K562 (cell line): ENCODE measurements at regions not wholly inside any gene's neighbourhood (a gene's known extent, or its start where the extent isn't known, plus 50 kb on each side); places are given as distances from the start of the nearest gene placed in this dataset.

Experiments used
- ATAC-seq: fragments of 200-7000 bp; cut with Tn5 transposase; 3 replicates; pipeline ENCODE4 v1.9.1; 2020; ENCODE audit warnings: moderate library complexity
- BruUV-seq: library from RNA; stranded (reverse); fragments of 400-500 nt; replicated peaks from 2 replicates; lab custom pipeline; 2021; lab: Mats Ljungman, UMichigan
- CTCF ChIA-PET: fragments of 300-600 bp; formaldehyde crosslinking; extraction: SDS; loops from one replicate; lab custom pipeline; 2021; ENCODE audit warnings: low intra/inter-chr PET ratio; lab: Yijun Ruan, JAX
- POLR2A ChIA-PET: fragments of 300-600, 350-650 bp; sonication (Branson Sonifier 250); formaldehyde crosslinking; extraction: SDS; loops from one replicate; lab custom pipeline; 2021; ENCODE audit warnings: antibody characterized with exemption, inconsistent platforms; lab: Yijun Ruan, JAX
- DNase-seq, 4 experiments: peaks; one replicate each; pipeline versions ENCODE4 v3.0.0 to v3.0.0-alpha.2; 2011 to 2018; ENCODE audit warnings: low spot score in 3 of 4, mixed read lengths in 3 of 4; ENCODE audit errors: extremely low read depth in 1 of 4
- FAIRE-seq: peaks from 2 replicates; lab custom pipeline; 2011; peaks lifted over from hg19 to GRCh38; lab: Jason Lieb, UNC
- H2AFZ ChIP-seq: 2 replicates; pipeline ENCODE4 v1.6.0; 2011; ENCODE audit warnings: low read depth, low read length, control low read depth, inconsistent platforms
- H3K27ac ChIP-seq: fragments of 200-600 bp; 3 replicates; pipeline ENCODE4 v1.8.0; 2011; ENCODE audit warnings: low read depth, mild to moderate bottlenecking, control low read depth, inconsistent platforms, low read length, moderate library complexity, mixed read lengths; ENCODE audit errors: extremely low read depth
- H3K27me3 ChIP-seq, 2 experiments: fragments of 300-600 bp in 1 of 2; 2 replicates in 1 of 2; 3 replicates in 1 of 2; pipeline versions ENCODE4 v1.6.0 to v1.8.0; 2011; ENCODE audit warnings: inconsistent platforms in 2 of 2, low read length in 2 of 2, mild to moderate bottlenecking in 1 of 2, mixed read lengths in 1 of 2, moderate library complexity in 1 of 2; ENCODE audit not compliant: control insufficient read depth in 2 of 2, insufficient read depth in 2 of 2
- H3K36me3 ChIP-seq: fragments of 300-600 bp; 3 replicates; pipeline ENCODE4 v1.8.0; 2011; ENCODE audit warnings: mild to moderate bottlenecking, low read length, inconsistent platforms; ENCODE audit not compliant: control insufficient read depth, insufficient read depth
- H3K4me1 ChIP-seq, 2 experiments: fragments of 200-600 bp in 1 of 2; replicated peaks in 1 of 2; 2 replicates in 1 of 2; 3 replicates in 1 of 2; pipeline versions ENCODE4 v1.5.1 to v1.8.0; 2011; ENCODE audit warnings: inconsistent platforms in 2 of 2, low read length in 2 of 2, mild to moderate bottlenecking in 1 of 2, mixed read lengths in 1 of 2, moderate library complexity in 1 of 2; ENCODE audit not compliant: control insufficient read depth in 2 of 2, insufficient read depth in 2 of 2
- H3K4me2 ChIP-seq: 2 replicates; pipeline ENCODE4 v1.6.1; 2011; ENCODE audit warnings: low read length, control low read depth, inconsistent platforms, mixed read lengths; ENCODE audit not compliant: insufficient read depth
- H3K4me3 ChIP-seq: fragments of 200-600 bp; sonication (generic), shearing (Covaris generic); 2 replicates; pipeline ENCODE4 v1.5.1; 2016; ENCODE audit warnings: control low read depth, inconsistent platforms
- H3K79me2 ChIP-seq: fragments of 200-600 bp; 3 replicates; pipeline ENCODE4 v1.8.0; 2011; ENCODE audit warnings: low read length, inconsistent platforms; ENCODE audit not compliant: control insufficient read depth, insufficient read depth
- H3K9ac ChIP-seq, 2 experiments: 2 replicates each; pipeline versions ENCODE4 v1.6.0 to v1.6.1; 2011; ENCODE audit warnings: low read depth in 2 of 2, low read length in 2 of 2, control low read depth in 1 of 2, inconsistent platforms in 1 of 2, mild to moderate bottlenecking in 1 of 2, mixed read lengths in 1 of 2; ENCODE audit not compliant: insufficient read depth in 1 of 2
- H3K9me1 ChIP-seq: one replicate; pipeline ENCODE4 v1.6.0; 2011; ENCODE audit warnings: inconsistent platforms, mild to moderate bottlenecking, low read length, moderate library complexity; ENCODE audit not compliant: control insufficient read depth, insufficient read depth
- H3K9me3 ChIP-seq: replicated peaks from 2 replicates; pipeline ENCODE4 v1.5.1; 2011; ENCODE audit warnings: low read depth, low read length, inconsistent platforms; ENCODE audit not compliant: control insufficient read depth, insufficient read depth
- H4K20me1 ChIP-seq: replicated peaks from 2 replicates; pipeline ENCODE4 v1.6.1; 2011; ENCODE audit warnings: low read length, inconsistent platforms, mixed read lengths; ENCODE audit not compliant: control insufficient read depth, insufficient read depth
- BMI1 ChIP-seq: fragments of 150-350 bp; IDR thresholded peaks from 2 replicates; pipeline ENCODE4 v1.6.1; 2014; ENCODE audit warnings: low read length
- ELF2 ChIP-seq: fragments of 250-450 bp; sonication (Bioruptor Pico); IDR thresholded peaks from 2 replicates; pipeline ENCODE4 v1.5.0; 2021; ENCODE audit warnings: mild to moderate bottlenecking
- ETV6 ChIP-seq, 3 experiments: fragments of 150-350 bp in 1 of 3; sonication (generic) in 1 of 3; formaldehyde crosslinking in 1 of 3; IDR thresholded peaks; 2 replicates each; pipeline versions ENCODE4 v1.6.1 to v1.8.0; 2014 to 2022; ENCODE audit warnings: borderline replicate concordance in 2 of 3, low read depth in 2 of 3, antibody characterized with exemption in 1 of 3, low read length in 1 of 3, mild to moderate bottlenecking in 1 of 3, missing genetic modification reagents in 1 of 3
- GATAD2A ChIP-seq: fragments of 450-650 bp; IDR thresholded peaks from 2 replicates; pipeline ENCODE4 v1.6.1; 2017
- KDM1A ChIP-seq, 2 experiments: fragments of 450-650 bp; IDR thresholded peaks; 2 replicates each; pipeline ENCODE4 v1.6.1; 2016; ENCODE audit warnings: mild to moderate bottlenecking in 2 of 2
- KDM5B ChIP-seq: fragments of 200-600 bp; sonication (generic); IDR thresholded peaks from 2 replicates; pipeline ENCODE4 v1.6.1; 2012; ENCODE audit warnings: low read depth, mild to moderate bottlenecking, moderate library complexity, low read length, control low read depth, inconsistent platforms; ENCODE audit not compliant: insufficient replicate concordance
- NCOA6 ChIP-seq: fragments of 450-650 bp; IDR thresholded peaks from 2 replicates; pipeline ENCODE4 v1.6.1; 2017; ENCODE audit warnings: mild to moderate bottlenecking
- OTX1 ChIP-seq: fragments of 450-650 bp; formaldehyde crosslinking; IDR thresholded peaks from 2 replicates; pipeline ENCODE4 v1.4.0; 2022; ENCODE audit warnings: mild to moderate bottlenecking
- PCBP2 ChIP-seq: fragments of 200-400 bp; formaldehyde crosslinking; IDR thresholded peaks from 2 replicates; pipeline ENCODE4 v1.6.1; 2018; ENCODE audit warnings: low read length, low read depth, mild to moderate bottlenecking, moderate library complexity; ENCODE audit not compliant: poor library complexity, severe bottlenecking
- PHF20 ChIP-seq: fragments of 450-650 bp; IDR thresholded peaks from 2 replicates; pipeline ENCODE4 v1.6.1; 2018; ENCODE audit not compliant: partially characterized antibody
- PHTF2 ChIP-seq: fragments of 250-450 bp; sonication (Bioruptor Pico); IDR thresholded peaks from 2 replicates; pipeline ENCODE4 v1.5.0; 2021; ENCODE audit warnings: mild to moderate bottlenecking
- PKNOX1 ChIP-seq: fragments of 450-650 bp; IDR thresholded peaks from 2 replicates; pipeline ENCODE4 v1.6.1; 2016
- RBM39 ChIP-seq: fragments of 200-400 bp; formaldehyde crosslinking; optimal IDR thresholded peaks from 2 replicates; pipeline ENCODE3; 2018; ENCODE audit warnings: low read depth, low read length
- RFX7 ChIP-seq: fragments of 250-450 bp; sonication (Bioruptor Pico); IDR thresholded peaks from 2 replicates; pipeline ENCODE4 v1.5.1; 2021; ENCODE audit warnings: mild to moderate bottlenecking
- SIRT6 ChIP-seq: IDR thresholded peaks from one replicate; pipeline ENCODE4 v1.6.1; 2012; ENCODE audit warnings: low read depth, mild to moderate bottlenecking, control low read depth, inconsistent platforms, low read length, moderate library complexity
- SMAD2 ChIP-seq: fragments of 150-350 bp; IDR thresholded peaks from 2 replicates; pipeline ENCODE4 v1.6.1; 2014; ENCODE audit warnings: low read depth, mild to moderate bottlenecking, low read length
- SRF ChIP-seq, 2 experiments: fragments of 250-450, 450-650 bp in 1 of 2; sonication (Bioruptor Pico) in 1 of 2; sonication (generic) in 1 of 2; formaldehyde crosslinking; IDR thresholded peaks; 2 replicates each; pipeline versions ENCODE4 v1.5.0 to v1.5.1; 2020 to 2022; ENCODE audit warnings: mild to moderate bottlenecking in 1 of 2, missing genetic modification reagents in 1 of 2
- XRCC3 ChIP-seq: fragments of 450-650 bp; IDR thresholded peaks from 2 replicates; pipeline ENCODE4 v1.6.1; 2017; ENCODE audit warnings: mild to moderate bottlenecking, moderate library complexity
- ZBTB26 ChIP-seq: fragments of 450-650 bp; formaldehyde crosslinking; IDR thresholded peaks from 2 replicates; pipeline ENCODE4 v1.4.0; 2022; ENCODE audit warnings: missing genetic modification characterization
- ZFPM2 ChIP-seq: fragments of 250-450 bp; sonication (Bioruptor Pico); IDR thresholded peaks from 2 replicates; pipeline ENCODE4 v1.5.1; 2022; ENCODE audit warnings: mild to moderate bottlenecking
- ZNF668 ChIP-seq: fragments of 250-450 bp; sonication (Bioruptor Pico); IDR thresholded peaks from 2 replicates; pipeline ENCODE4 v1.8.0; 2022; ENCODE audit warnings: mild to moderate bottlenecking, inconsistent platforms
- ZZZ3 ChIP-seq: fragments of 450-650 bp; IDR thresholded peaks from 2 replicates; pipeline ENCODE4 v1.6.1; 2016; ENCODE audit warnings: antibody characterized with exemption, mild to moderate bottlenecking, moderate library complexity
- WGBS: fragments of 100-300 bp; shearing (Covaris generic); methylation state at CpG from one replicate; pipeline ENCODE4 v1.1.6; 2016; ENCODE audit warnings: low coverage, mixed read lengths; ENCODE audit not compliant: insufficient coverage; ENCODE audit errors: missing lambda C conversion rate; 5-methylcytosine and 5-hydroxymethylcytosine counted together
- in situ Hi-C: fragments of 300-500 bp; cut with MboI; formaldehyde crosslinking; loops from 4 replicates; pipeline ENCODE4 v1.15.0; 2018; ENCODE audit warnings: inconsistent platforms, mixed read lengths
- intact Hi-C: fragments of 100-400 bp; cut with micrococcal nuclease; formaldehyde crosslinking; loops from 2 replicates; pipeline ENCODE4 v1.14.2; 2022

- TF ChIP-seq ZBTB26 (CRISPR knock-in tag) = no peak
- no peak for TF ChIP-seq ZNF668 (CRISPR knock-in tag)
- TF ChIP-seq KDM1A (IDR thresholded peaks at IDR 0.05) = no peak
- TF ChIP-seq NCOA6 = no peak
Measured at GRCh38 chr2:11042841-11043240, 112.4 kb upstream of the SLC66A3 start (continued).

- H3K36me3 ChIP-seq = no peaks in the 10 kb centered on the region
- DNase-seq = no peak
- no peak overlapping the region for H3K9ac ChIP-seq
- WGBS = 0% methylated on average over 2 of the region's 2 CpGs
- no peaks in the 10 kb centered on the region for H3K79me2 ChIP-seq
- BruUV-seq = no TSS peak
- no peak overlapping the region for H2AFZ ChIP-seq
- in situ Hi-C loops (no loop called here), intact Hi-C loops (no loop called here)
- ChIA-PET POLR2A (no interaction called here), CTCF (no interaction called here)
- TF ChIP-seq PHTF2 (no peak), ETV6 (IDR thresholded peaks at IDR 0.05; ENCODE audit: borderline replicate concordance in 1 of 2, low read depth in 2 of 2, low read length in 1 of 2) (no peak), ETV6 (CRISPR knock-in tag; IDR thresholded peaks at IDR 0.05; ENCODE audit: borderline replicate concordance) (no peak), SIRT6 (no peak), ZFPM2 (CRISPR knock-in tag) (no peak), ZZZ3 (no peak), RBM39 (no peak), XRCC3 (no peak), PKNOX1 (no peak), KDM5B (no peak), ELF2 (CRISPR knock-in tag) (no peak), OTX1 (CRISPR knock-in tag) (no peak), PCBP2 (no peak), SMAD2 (no peak), GATAD2A (no peak), BMI1 (no peak), SRF (CRISPR knock-in tag; IDR thresholded peaks at IDR 0.05) (no peak), PHF20 (no peak), RFX7 (CRISPR knock-in tag) (no peak), ZBTB26 (CRISPR knock-in tag) (no peak)
- no peaks in the 10 kb centered on the region for H3K9me1 ChIP-seq
- no peak for ATAC-seq
- no peaks in the 10 kb centered on the region; a peak in 1 of 5 replicates for H3K4me1 ChIP-seq
- no peak for FAIRE-seq
- H4K20me1 ChIP-seq = no peaks in the 10 kb centered on the region
- no peaks in the 10 kb centered on the region for H3K9me3 ChIP-seq
- no peak overlapping the region for H3K27ac ChIP-seq
- H3K27me3 ChIP-seq = peaks cover 2 to 33% of the 10 kb centered on the region in 2 experiments; a peak in 3 of 5 replicates
- no peak overlapping the region for H3K4me3 ChIP-seq
- H3K4me2 ChIP-seq = no peak overlapping the region
Measured at GRCh38 chr2:11043245-11043644, 112.0 kb upstream of the SLC66A3 start.
